Left ventricle myocardium inferior (tissue), 1 donor: ENCODE measurements at regions not wholly inside any gene's neighbourhood (a gene's known extent, or its start where the extent isn't known, plus 50 kb on each side); places are given as distances from the start of the nearest gene placed in this dataset.

Experiments
- DNase-seq: peaks from one replicate; pipeline ENCODE4 v3.0.0-alpha.2; 2020
- H3K27ac ChIP-seq: fragments of 200-600 bp; replicated peaks from 2 replicates; pipeline ENCODE4 v1.8.0; 2021
- H3K27me3 ChIP-seq: fragments of 200-600 bp; 2 replicates; pipeline ENCODE4 v1.8.0; 2021; ENCODE audit warnings: low read depth
- H3K36me3 ChIP-seq: fragments of 200-600 bp; 2 replicates; pipeline ENCODE4 v1.8.0; 2021
- H3K4me1 ChIP-seq: fragments of 200-600 bp; 2 replicates; pipeline ENCODE4 v1.8.0; 2021
- H3K4me3 ChIP-seq: fragments of 200-600 bp; 2 replicates; pipeline ENCODE4 v1.8.0; 2021; ENCODE audit warnings: mild to moderate bottlenecking, moderate library complexity
- H3K9me3 ChIP-seq: fragments of 200-600 bp; replicated peaks from 2 replicates; pipeline ENCODE4 v1.8.0; 2021
- CTCF ChIP-seq: fragments of 200-600 bp; IDR thresholded peaks from 2 replicates; pipeline ENCODE4 v1.8.0; 2021; ENCODE audit warnings: antibody characterized with exemption, mild to moderate bottlenecking, borderline replicate concordance
- intact Hi-C: fragments of 100-400 bp; cut with micrococcal nuclease; formaldehyde crosslinking; loops from one replicate; pipeline ENCODE4 v1.11.0; 2022
- donor health status: DM: no; HTN: yes; CAD: no; lungs with severe emphysema.

- H3K36me3 ChIP-seq, result no peaks in the 10 kb centered on the region
These were observed 536.4 kb upstream of the PIK3C3 start for GRCh38 chr18:41418598-41418997.

GRCh38 chr18:41416044-41416443 lies 539.0 kb upstream of the PIK3C3 start:
- no peaks in the 10 kb centered on the region for H3K27me3 ChIP-seq
- no peak for TF ChIP-seq CTCF
- intact Hi-C loops, result no loop called here
- no peaks in the 10 kb centered on the region for H3K4me1 ChIP-seq
- no peak overlapping the region for H3K27ac ChIP-seq
- no peaks in the 10 kb centered on the region for H3K36me3 ChIP-seq
- H3K9me3 ChIP-seq, result no peaks in the 10 kb centered on the region
- DNase-seq, result no peak
- no peak overlapping the region for H3K4me3 ChIP-seq

More at GRCh38 chr18:41418598-41418997, 536.4 kb upstream of the PIK3C3 start:
- TF ChIP-seq CTCF, result no peak
- DNase-seq, result no peak
- no peaks in the 10 kb centered on the region for H3K27me3 ChIP-seq
- H3K4me3 ChIP-seq, result no peak overlapping the region
- H3K9me3 ChIP-seq, result no peaks in the 10 kb centered on the region
- intact Hi-C loops, result no loop called here
- H3K4me1 ChIP-seq, result no peaks in the 10 kb centered on the region
- H3K27ac ChIP-seq, result no peak overlapping the region

GRCh38 chr18:41410006-41410405 lies 545.0 kb upstream of the PIK3C3 start:
- TF ChIP-seq CTCF, result no peak
- Histone ChIP-seq H3K4me1 (no peaks in the 10 kb centered on the region), H3K27me3 (no peaks in the 10 kb centered on the region), H3K36me3 (no peaks in the 10 kb centered on the region), H3K9me3 (no peaks in the 10 kb centered on the region), H3K27ac (no peak overlapping the region), H3K4me3 (no peak overlapping the region)
- DNase-seq, result no peak
- intact Hi-C loops, result no loop called here

GRCh38 chr18:41406834-41407233 lies 548.2 kb upstream of the PIK3C3 start:
- Histone ChIP-seq H3K27me3 (no peaks in the 10 kb centered on the region), H3K27ac (no peak overlapping the region), H3K4me3 (no peak overlapping the region), H3K9me3 (peaks cover 7% of the 10 kb centered on the region), H3K4me1 (no peaks in the 10 kb centered on the region), H3K36me3 (no peaks in the 10 kb centered on the region)
- DNase-seq, result no peak
- no peak for TF ChIP-seq CTCF
- intact Hi-C loops, result no loop called here

- Histone ChIP-seq H3K9me3 (no peaks in the 10 kb centered on the region), H3K27me3 (no peaks in the 10 kb centered on the region), H3K36me3 (no peaks in the 10 kb centered on the region), H3K4me1 (peaks cover 5% of the 10 kb centered on the region), H3K27ac (no peak overlapping the region), H3K4me3 (no peak overlapping the region)
- no peak for DNase-seq
- no peak for TF ChIP-seq CTCF
- intact Hi-C loops, result no loop called here
These were observed 558.2 kb upstream of the PIK3C3 start for GRCh38 chr18:41396861-41397260.

GRCh38 chr18:41396211-41396610 lies 558.8 kb upstream of the PIK3C3 start:
- H3K36me3 ChIP-seq, result no peaks in the 10 kb centered on the region
- H3K9me3 ChIP-seq, result no peaks in the 10 kb centered on the region
- no peak for TF ChIP-seq CTCF
- no peak for DNase-seq
- peaks cover 7% of the 10 kb centered on the region for H3K4me1 ChIP-seq
- H3K4me3 ChIP-seq, result no peak overlapping the region
- intact Hi-C loops, result no loop called here
- H3K27me3 ChIP-seq, result no peaks in the 10 kb centered on the region
- H3K27ac ChIP-seq, result no peak overlapping the region
